HT1080 (cell line): ENCODE measurements at regions not wholly inside any gene's neighbourhood (a gene's known extent, or its start where the extent isn't known, plus 50 kb on each side); places are given as distances from the start of the nearest gene placed in this dataset.
"Not testable (repeated sequence)": the region's sequence is repeated elsewhere in the genome, so short reads cannot be mapped to it uniquely, and the experiment has no call there.

Experiments used
- DNase-seq: peaks from one replicate; pipeline ENCODE4 v3.0.0-alpha.2; 2015; ENCODE audit warnings: low read depth

- no peak for DNase-seq
Observed at GRCh38 chr2:43001787-43002468, 209.5 kb upstream of the HAAO start.

DNA sequence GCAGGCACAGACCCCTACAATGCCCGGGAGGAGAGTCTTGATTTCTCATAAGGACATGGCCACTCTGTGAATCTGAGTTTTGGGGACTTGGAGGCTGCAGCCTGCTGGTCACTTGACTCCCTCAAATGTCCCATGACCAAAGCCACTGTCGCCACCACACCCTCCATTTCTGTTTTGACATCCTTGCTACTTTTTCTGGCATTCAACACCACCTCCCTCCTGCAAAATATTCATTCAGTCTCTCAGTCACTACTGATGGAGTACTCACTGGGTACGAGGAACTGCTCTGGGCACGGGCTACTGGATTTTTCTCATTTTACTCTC is 208.6 kb upstream of the HAAO start:
- no peak for DNase-seq

GRCh38 chr2:43000242-43001054 is 208.1 kb upstream of the HAAO start:
- DNase-seq = no peak

- no peak for DNase-seq
Observed at GRCh38 chr2:42999856-43000241, 207.5 kb upstream of the HAAO start.

GRCh38 chr2:42999391-42999841 is 207.0 kb upstream of the HAAO start:
- no peak for DNase-seq

- no peak for DNase-seq
Observed at GRCh38 chr2:42998721-42999120, 206.3 kb upstream of the HAAO start.

GRCh38 chr2:42996528-42996927 is 204.1 kb upstream of the HAAO start:
- no peak for DNase-seq

DNA sequence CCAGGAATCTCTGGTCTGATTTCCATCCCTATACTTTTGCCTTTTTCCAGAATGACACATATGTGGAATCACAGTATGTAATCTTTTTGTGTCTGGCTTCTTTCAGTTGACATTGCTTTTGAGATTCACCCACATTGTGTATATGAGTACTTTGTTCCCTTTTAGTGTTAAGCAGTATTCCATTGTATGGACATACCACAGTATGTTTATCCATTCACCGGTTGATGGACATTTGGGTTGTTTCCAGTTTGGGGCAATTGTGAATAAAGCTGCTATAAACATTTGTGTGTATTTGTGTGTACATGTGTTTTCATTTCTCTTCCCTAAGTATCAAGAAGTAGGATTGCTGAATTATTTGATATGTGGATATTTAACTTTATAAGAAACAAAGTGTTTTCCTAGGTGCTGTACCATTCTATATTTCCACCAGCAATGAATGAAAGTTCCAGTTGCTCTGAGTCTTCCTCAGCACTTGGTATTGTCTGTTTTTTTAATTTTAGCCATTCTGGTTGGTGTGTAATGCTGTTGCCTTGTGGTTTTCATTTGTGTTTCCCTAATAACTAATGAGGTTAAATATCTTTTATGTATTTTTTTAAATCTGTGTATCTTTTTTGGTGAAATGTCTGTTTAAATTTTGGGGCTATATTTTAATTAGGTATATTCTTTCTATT is 203.5 kb upstream of the HAAO start:
- no peak for DNase-seq

- DNase-seq = not testable (repeated sequence)
Observed at GRCh38 chr2:42989283-42990081, 197.1 kb upstream of the HAAO start.

DNA sequence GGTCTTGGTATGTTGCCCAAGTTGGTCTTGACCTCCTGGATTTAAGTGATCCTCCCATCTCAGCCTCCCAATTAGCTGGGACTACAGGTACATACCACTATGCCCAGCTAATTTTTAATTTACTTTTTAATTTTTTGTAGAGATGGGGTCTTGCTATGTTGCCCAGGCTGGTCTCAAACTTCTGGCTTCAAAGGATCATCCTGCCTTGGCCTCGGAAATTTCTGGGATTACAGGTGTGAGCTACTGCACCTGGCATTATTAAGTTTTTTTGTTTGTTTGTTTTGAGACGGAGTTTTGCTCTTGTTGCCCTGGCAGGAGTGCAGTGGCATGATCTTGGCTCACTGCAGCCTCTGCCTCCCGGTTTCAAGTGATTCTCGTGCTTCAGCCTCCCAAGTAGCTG is 195.7 kb upstream of the HAAO start:
- not testable (repeated sequence) for DNase-seq

DNA sequence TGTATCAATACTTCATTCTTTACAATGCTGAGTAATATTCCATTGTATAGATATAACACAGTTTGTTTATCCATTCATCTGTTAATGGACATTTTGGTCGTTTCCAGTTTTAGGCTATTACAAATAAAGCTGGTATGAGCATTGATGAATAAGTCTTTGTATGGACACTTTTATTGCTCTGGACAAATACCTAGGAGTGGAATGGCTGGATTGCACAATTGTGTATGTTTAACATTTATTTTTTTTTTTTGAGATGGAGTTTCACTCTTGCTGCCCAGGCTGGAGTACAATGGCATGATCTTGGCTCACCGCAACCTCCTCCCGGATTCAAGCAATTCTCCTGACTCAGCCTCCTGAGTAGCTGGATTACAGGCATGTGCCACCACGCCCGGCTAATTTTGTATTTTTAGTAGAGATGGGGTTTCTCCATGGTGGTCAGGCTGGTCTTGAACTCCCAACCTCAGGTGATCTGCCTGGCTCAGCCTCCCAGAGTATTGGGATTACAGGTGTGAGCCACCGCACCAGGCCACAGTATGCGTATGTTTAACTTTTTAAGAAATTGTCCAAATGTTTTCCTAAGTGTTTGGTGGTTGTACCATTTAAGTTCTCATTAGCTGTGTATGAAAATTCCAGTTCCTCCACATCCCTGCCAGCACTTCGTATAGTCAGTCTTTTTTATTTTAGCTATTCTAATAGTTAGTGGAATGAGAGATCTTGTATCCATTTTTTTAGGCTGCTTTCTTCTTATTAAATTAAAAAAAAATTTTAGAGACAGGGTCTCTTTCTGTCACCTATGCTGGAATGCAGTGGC is 194.9 kb upstream of the HAAO start:
- peak; percentile 92 for DNase-seq

GRCh38 chr2:42984617-42985016 is 192.2 kb upstream of the HAAO start:
- no peak for DNase-seq

DNA sequence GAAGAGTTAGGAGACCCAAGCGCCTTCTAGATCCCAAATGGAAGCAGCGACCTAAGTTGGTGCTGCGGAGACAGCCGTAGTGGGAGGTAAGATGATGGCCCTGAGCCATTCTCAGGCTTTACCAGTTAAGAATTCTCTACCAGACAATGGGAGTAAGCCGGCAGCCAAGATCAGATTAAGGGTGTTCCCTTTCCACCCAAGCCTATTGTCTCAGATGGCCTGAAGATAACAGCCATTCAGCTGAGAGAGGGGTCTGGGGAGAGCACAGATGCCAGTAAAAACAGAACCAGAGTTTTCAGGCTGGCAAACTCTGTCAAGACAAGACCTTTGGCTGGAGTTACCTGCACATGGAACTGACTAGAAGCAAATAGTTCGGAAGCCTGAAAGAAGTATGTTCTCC is 191.7 kb upstream of the HAAO start:
- DNase-seq = no peak

GRCh38 chr2:42980764-42981416 is 188.5 kb upstream of the HAAO start:
- no peak for DNase-seq

GRCh38 chr2:42979870-42980763 is 187.7 kb upstream of the HAAO start:
- DNase-seq = no peak

GRCh38 chr2:42979416-42979869 is 187.1 kb upstream of the HAAO start:
- no peak for DNase-seq

- DNase-seq = no peak
Observed at GRCh38 chr2:42978887-42979415, 186.6 kb upstream of the HAAO start.

DNA sequence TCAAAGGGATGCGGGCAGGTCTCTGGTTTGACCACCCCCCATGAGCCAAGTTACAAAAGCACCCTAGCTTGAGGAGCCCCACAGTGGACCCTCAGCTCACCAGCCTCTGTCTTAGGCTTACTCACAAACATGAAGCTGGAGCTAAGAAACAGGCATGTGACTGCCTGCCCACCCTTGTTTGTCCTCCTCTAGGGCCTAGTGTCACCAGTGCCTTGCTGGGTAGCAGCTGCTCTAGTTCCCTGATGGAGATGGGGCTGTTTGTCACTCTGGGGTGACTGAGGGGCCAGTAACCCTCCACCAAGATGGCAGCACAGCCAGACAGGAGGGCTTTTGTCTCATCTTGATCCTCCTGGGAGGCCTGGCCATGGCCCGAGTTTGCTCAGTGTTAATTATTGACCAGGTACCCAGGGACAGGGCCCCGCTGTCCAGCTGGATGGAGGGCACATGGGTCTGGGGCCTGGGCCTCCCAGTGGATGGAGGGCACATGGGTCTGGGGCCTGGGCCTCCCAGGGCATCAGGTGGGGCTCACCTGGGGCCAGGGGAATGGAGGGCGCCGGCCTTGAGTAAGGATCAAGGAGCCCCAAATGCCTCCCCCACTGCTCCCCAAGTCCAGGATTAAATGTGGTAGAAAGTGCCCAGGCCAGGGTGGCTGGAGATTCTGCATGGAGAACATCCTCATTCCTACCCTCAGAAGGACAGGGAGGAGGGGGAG is 185.9 kb upstream of the HAAO start:
- DNase-seq = no peak
